ENCODE measurements at regions not wholly inside any gene's neighbourhood (a gene's known extent, or its start where the extent isn't known, plus 50 kb on each side); places are given as distances from the start of the nearest gene placed in this dataset.

DNA sequence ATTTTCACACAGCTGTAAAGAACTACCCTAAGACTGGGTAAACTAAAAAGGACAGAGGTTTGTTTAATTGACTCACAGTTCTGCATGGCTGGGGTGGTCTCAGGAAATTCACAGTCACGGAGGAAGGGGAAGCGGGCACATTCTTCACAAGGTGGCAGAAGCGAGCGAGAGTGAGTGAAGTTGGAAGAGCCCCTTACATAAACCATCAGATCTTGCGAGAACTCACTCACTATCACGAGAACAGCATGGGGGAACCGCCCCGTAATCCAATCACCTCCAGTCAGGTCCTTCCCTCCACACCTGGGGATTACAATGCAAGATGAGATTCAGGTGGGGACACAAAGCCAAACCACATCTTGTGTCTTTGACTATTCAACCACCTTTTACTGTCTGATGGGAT, 700.5 kb downstream of the TENT5A start:
- TF ChIP-seq, protein P1, sequence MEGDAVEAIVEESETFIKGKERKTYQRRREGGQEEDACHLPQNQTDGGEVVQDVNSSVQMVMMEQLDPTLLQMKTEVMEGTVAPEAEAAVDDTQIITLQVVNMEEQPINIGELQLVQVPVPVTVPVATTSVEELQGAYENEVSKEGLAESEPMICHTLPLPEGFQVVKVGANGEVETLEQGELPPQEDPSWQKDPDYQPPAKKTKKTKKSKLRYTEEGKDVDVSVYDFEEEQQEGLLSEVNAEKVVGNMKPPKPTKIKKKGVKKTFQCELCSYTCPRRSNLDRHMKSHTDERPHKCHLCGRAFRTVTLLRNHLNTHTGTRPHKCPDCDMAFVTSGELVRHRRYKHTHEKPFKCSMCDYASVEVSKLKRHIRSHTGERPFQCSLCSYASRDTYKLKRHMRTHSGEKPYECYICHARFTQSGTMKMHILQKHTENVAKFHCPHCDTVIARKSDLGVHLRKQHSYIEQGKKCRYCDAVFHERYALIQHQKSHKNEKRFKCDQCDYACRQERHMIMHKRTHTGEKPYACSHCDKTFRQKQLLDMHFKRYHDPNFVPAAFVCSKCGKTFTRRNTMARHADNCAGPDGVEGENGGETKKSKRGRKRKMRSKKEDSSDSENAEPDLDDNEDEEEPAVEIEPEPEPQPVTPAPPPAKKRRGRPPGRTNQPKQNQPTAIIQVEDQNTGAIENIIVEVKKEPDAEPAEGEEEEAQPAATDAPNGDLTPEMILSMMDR (IDR thresholded peaks at IDR 0.05): no peak
- no peak for TF ChIP-seq POLR2AphosphoS5 (IDR thresholded peaks at IDR 0.05)

Measured in prostate gland (tissue), 2 donors.